ENCODE measurements at regions not wholly inside any gene's neighbourhood (a gene's known extent, or its start where the extent isn't known, plus 50 kb on each side); places are given as distances from the start of the nearest gene placed in this dataset.
"Not testable (repeated sequence)": the region's sequence is repeated elsewhere in the genome, so short reads cannot be mapped to it uniquely, and the experiment has no call there.

GRCh38 chr20:12824328-12825225, 184.2 kb upstream of the SPTLC3 start:
- Histone ChIP-seq H3K4me1 (replicated peaks in 1 of 2) (peaks cover 12 to 14% of the 10 kb centered on the region in 2 donors), H3K4me3 (no peak overlapping the region), H3K27ac (no peak overlapping the region)
- in situ Hi-C loops (cut with MboI; ENCODE audit: low pct_unique_long_range_greater_than_20kb in 2 of 9, low sequenced_read_pairs in 9 of 9, unreplicated experiment in 9 of 9): no loop called here
- ATAC-seq (replicated peaks in 6 of 8): no peak
- 0 to 94% (median 72%) methylated on average over 1 to 6 of the region's 6 CpGs; no CpG with 5 or more reads in 1 of the 10 experiments for WGBS, 10 experiments

- Histone ChIP-seq H3K27ac (no peak overlapping the region), H3K4me3 (no peak overlapping the region), H3K4me1 (replicated peaks in 1 of 2) (peaks cover 12 to 14% of the 10 kb centered on the region in 2 donors)
- 50 to 97% (median 86%) methylated on average over 1 to 5 of the region's 6 CpGs; no CpG with 5 or more reads in 5 of the 10 experiments for WGBS, 10 experiments
- in situ Hi-C loops (cut with MboI; ENCODE audit: low pct_unique_long_range_greater_than_20kb in 2 of 9, low sequenced_read_pairs in 9 of 9, unreplicated experiment in 9 of 9): no loop called here
- ATAC-seq (replicated peaks in 6 of 8): no peak
Observed at GRCh38 chr20:12825226-12825595, 183.6 kb upstream of the SPTLC3 start.

- in situ Hi-C loops (cut with MboI; ENCODE audit: low pct_unique_long_range_greater_than_20kb in 2 of 9, low sequenced_read_pairs in 9 of 9, unreplicated experiment in 9 of 9): no loop called here
- peaks cover 12 to 14% of the 10 kb centered on the region in 2 donors for H3K4me1 ChIP-seq (replicated peaks in 1 of 2)
- H3K27ac ChIP-seq: peak overlapping the region; percentile 10 to 70
- no peak overlapping the region for H3K4me3 ChIP-seq
- ATAC-seq (replicated peaks in 6 of 8): peak in 5 of 8 experiments; percentile 93 to 98 (median 98)
- 0 to 36% (median 9%) methylated on average over 1 to 2 of the region's 2 CpGs; no CpG with 5 or more reads in 4 of the 10 experiments for WGBS, 10 experiments
Observed at GRCh38 chr20:12827816-12828385, 180.9 kb upstream of the SPTLC3 start.

GRCh38 chr20:12829170-12829569, 179.6 kb upstream of the SPTLC3 start:
- Histone ChIP-seq H3K27ac (no peak overlapping the region), H3K4me3 (no peak overlapping the region), H3K4me1 (replicated peaks in 1 of 2) (peaks cover 11 to 12% of the 10 kb centered on the region in 2 donors)
- in situ Hi-C loops (cut with MboI; ENCODE audit: low pct_unique_long_range_greater_than_20kb in 2 of 9, low sequenced_read_pairs in 9 of 9, unreplicated experiment in 9 of 9): no loop called here
- 0 to 93% (median 79%) methylated on average over 3 to 5 of the region's 5 CpGs; no CpG with 5 or more reads in 1 of the 10 experiments for WGBS, 10 experiments
- ATAC-seq (replicated peaks in 6 of 8): no peak

- no peak overlapping the region for H3K27ac ChIP-seq
- H3K4me1 ChIP-seq (replicated peaks in 1 of 2): peaks cover 0 to 2% of the 10 kb centered on the region in 2 donors
- WGBS, 10 experiments: 14 to 83% (median 57%) methylated on average over 1 of the region's 1 CpG; no CpG with 5 or more reads in 1 of the 10 experiments
- in situ Hi-C loops (cut with MboI; ENCODE audit: low pct_unique_long_range_greater_than_20kb in 2 of 9, low sequenced_read_pairs in 9 of 9, unreplicated experiment in 9 of 9): no loop called here
- ATAC-seq (replicated peaks in 6 of 8): no peak
- H3K4me3 ChIP-seq: no peak overlapping the region
Observed at GRCh38 chr20:12833861-12834260, 174.9 kb upstream of the SPTLC3 start.

GRCh38 chr20:12835999-12836398, 172.8 kb upstream of the SPTLC3 start:
- in situ Hi-C loops (cut with MboI; ENCODE audit: low pct_unique_long_range_greater_than_20kb in 2 of 9, low sequenced_read_pairs in 9 of 9, unreplicated experiment in 9 of 9): no loop called here
- H3K27ac ChIP-seq: no peak overlapping the region
- no peaks in the 10 kb centered on the region for H3K4me1 ChIP-seq (replicated peaks in 1 of 2)
- 0 to 100% (median 25%) methylated on average over 1 of the region's 1 CpG; no CpG with 5 or more reads in 6 of the 10 experiments for WGBS, 10 experiments
- no peak for ATAC-seq (replicated peaks in 6 of 8)
- H3K4me3 ChIP-seq: no peak overlapping the region

- H3K27ac ChIP-seq: no peak overlapping the region
- no peaks in the 10 kb centered on the region for H3K4me1 ChIP-seq (replicated peaks in 1 of 2)
- in situ Hi-C loops (cut with MboI; ENCODE audit: low pct_unique_long_range_greater_than_20kb in 2 of 9, low sequenced_read_pairs in 9 of 9, unreplicated experiment in 9 of 9): no loop called here
- 0 to 83% (median 60%) methylated on average over 1 to 2 of the region's 2 CpGs; no CpG with 5 or more reads in 2 of the 10 experiments for WGBS, 10 experiments
- no peak for ATAC-seq (replicated peaks in 6 of 8)
- no peak overlapping the region for H3K4me3 ChIP-seq
Observed at GRCh38 chr20:12837646-12838045, 171.1 kb upstream of the SPTLC3 start.

- WGBS, 10 experiments: 0 to 100% (median 86%) methylated on average over 1 to 3 of the region's 3 CpGs; no CpG with 5 or more reads in 3 of the 10 experiments
- no peak overlapping the region for H3K4me3 ChIP-seq
- in situ Hi-C loops (cut with MboI; ENCODE audit: low pct_unique_long_range_greater_than_20kb in 2 of 9, low sequenced_read_pairs in 9 of 9, unreplicated experiment in 9 of 9): no loop called here
- ATAC-seq (replicated peaks in 6 of 8): no peak
- H3K27ac ChIP-seq: no peak overlapping the region
- H3K4me1 ChIP-seq (replicated peaks in 1 of 2): no peaks in the 10 kb centered on the region
Observed at GRCh38 chr20:12838261-12838866, 170.4 kb upstream of the SPTLC3 start.

- H3K4me3 ChIP-seq: no peak overlapping the region
Observed at GRCh38 chr20:12847872-12848271, 160.9 kb upstream of the SPTLC3 start.

GRCh38 chr20:12849225-12849910, 159.4 kb upstream of the SPTLC3 start:
- H3K4me1 ChIP-seq (replicated peaks in 1 of 2): peaks cover 3 to 6% of the 10 kb centered on the region in 2 donors
- ATAC-seq (replicated peaks in 6 of 8): peak in 3 of 8 experiments; percentile 36 to 62 (median 55)
- H3K4me3 ChIP-seq: no peak overlapping the region
- in situ Hi-C loops (cut with MboI; ENCODE audit: low pct_unique_long_range_greater_than_20kb in 2 of 9, low sequenced_read_pairs in 9 of 9, unreplicated experiment in 9 of 9): no loop called here
- 6 to 78% (median 63%) methylated on average over 3 to 9 of the region's 9 CpGs for WGBS, 10 experiments
- H3K27ac ChIP-seq: no peak overlapping the region

More at GRCh38 chr20:12847872-12848271, 160.9 kb upstream of the SPTLC3 start:
- Histone ChIP-seq H3K4me1 (replicated peaks in 1 of 2) (peaks cover 3 to 6% of the 10 kb centered on the region in 2 donors), H3K27ac (no peak overlapping the region)
- in situ Hi-C loops (cut with MboI; ENCODE audit: low pct_unique_long_range_greater_than_20kb in 2 of 9, low sequenced_read_pairs in 9 of 9, unreplicated experiment in 9 of 9): no loop called here
- peak in 4 of 8 experiments; percentile 14 to 84 (median 62) for ATAC-seq (replicated peaks in 6 of 8)
- WGBS, 10 experiments: 0 to 90% (median 60%) methylated on average over 1 to 2 of the region's 2 CpGs; no CpG with 5 or more reads in 5 of the 10 experiments

GRCh38 chr20:12857643-12858042, 151.1 kb upstream of the SPTLC3 start:
- in situ Hi-C loops (cut with MboI; ENCODE audit: low pct_unique_long_range_greater_than_20kb in 2 of 9, low sequenced_read_pairs in 9 of 9, unreplicated experiment in 9 of 9); H3K27ac ChIP-seq; ATAC-seq (replicated peaks in 6 of 8); H3K4me3 ChIP-seq; H3K4me1 ChIP-seq (replicated peaks in 1 of 2): not testable (repeated sequence)
- WGBS, 10 experiments: 45 to 100% (median 90%) methylated on average over 1 to 9 of the region's 9 CpGs; no CpG with 5 or more reads in 1 of the 10 experiments

- Histone ChIP-seq H3K4me1 (replicated peaks in 1 of 2) (no peaks in the 10 kb centered on the region), H3K27ac (no peak overlapping the region), H3K4me3 (no peak overlapping the region)
- no peak for ATAC-seq (replicated peaks in 6 of 8)
- in situ Hi-C loops (cut with MboI; ENCODE audit: low pct_unique_long_range_greater_than_20kb in 2 of 9, low sequenced_read_pairs in 9 of 9, unreplicated experiment in 9 of 9): no loop called here
Observed at GRCh38 chr20:12860619-12861247, 148.0 kb upstream of the SPTLC3 start.
